ENCODE measurements at regions not wholly inside any gene's neighbourhood (a gene's known extent, or its start where the extent isn't known, plus 50 kb on each side); places are given as distances from the start of the nearest gene placed in this dataset.

GRCh38 chr5:9898319-9898718 is 268.2 kb upstream of the TAS2R1 start:
- H3K4me1 Mint-ChIP-seq = no peaks in the 10 kb centered on the region

GRCh38 chr5:9895302-9895645 is 265.1 kb upstream of the TAS2R1 start:
- Histone ChIP-seq H3K27me3 (replicated peaks in 1 of 4; ENCODE audit: control extremely low read depth in 1 of 4, control insufficient read depth in 3 of 4, insufficient read depth in 4 of 4, low read length in 3 of 4) (no peaks in the 10 kb centered on the region), H3K27ac (ENCODE audit: low read length in 2 of 2) (no peak overlapping the region), H3K9me3 (ENCODE audit: control extremely low read depth in 1 of 3, control insufficient read depth in 2 of 3, insufficient read depth in 1 of 3, low read length in 2 of 3) (peaks cover 0 to 7% (median 0%) of the 10 kb centered on the region in 3 donors), H3K36me3 (replicated peaks in 1 of 2; ENCODE audit: control extremely low read depth in 1 of 2, control insufficient read depth in 1 of 2, extremely low read depth in 1 of 2, insufficient read depth in 2 of 2, low read length in 1 of 2) (no peaks in the 10 kb centered on the region), H3K4me1 (ENCODE audit: control insufficient read depth in 2 of 2, insufficient read depth in 2 of 2, low read length in 2 of 2) (no peaks in the 10 kb centered on the region), H3K9ac (ENCODE audit: low read length) (no peak overlapping the region), H4K20me1 (ENCODE audit: control insufficient read depth, insufficient read depth, low read length, poor library complexity, severe bottlenecking) (no peaks in the 10 kb centered on the region), H3K79me2 (ENCODE audit: control insufficient read depth, insufficient read depth, low read length) (no peaks in the 10 kb centered on the region), H3K4me2 (replicated peaks; ENCODE audit: low read depth, low read length, poor library complexity, severe bottlenecking) (no peak overlapping the region), H3K4me3 (ENCODE audit: control extremely low read depth in 1 of 5, extremely low read depth in 1 of 5, insufficient read depth in 1 of 5, low read depth in 2 of 5, low read length in 4 of 5) (no peak overlapping the region), H2AFZ (ENCODE audit: insufficient read depth, low read depth, low read length, poor library complexity, severe bottlenecking) (no peak overlapping the region)
- H3K9me3 Mint-ChIP-seq (ENCODE audit: insufficient read depth) = no peaks in the 10 kb centered on the region
- no peak overlapping the region for H3K4me3 Mint-ChIP-seq
- ChIA-PET POLR2A (no interaction called here), CTCF (no interaction called here)
- no peak for ATAC-seq (ENCODE audit: low read depth)
- no peak for DNase-seq
- TF ChIP-seq CTCF (IDR thresholded peaks at IDR 0.05) (no peak), EZH2 (IDR thresholded peaks at IDR 0.05; ENCODE audit: borderline replicate concordance, insufficient read depth, low read depth, low read length, poor library complexity, severe bottlenecking) (no peak)
- H3K27me3 Mint-ChIP-seq = no peaks in the 10 kb centered on the region
- no peak overlapping the region for H3K27ac Mint-ChIP-seq
- no peaks in the 10 kb centered on the region for H3K4me1 Mint-ChIP-seq
- intact Hi-C loops (cut with micrococcal nuclease) = no loop called here
- WGBS (ENCODE audit: insufficient coverage) = 63% methylated on average over 4 of the region's 5 CpGs

More at GRCh38 chr5:9898319-9898718, 268.2 kb upstream of the TAS2R1 start:
- no peaks in the 10 kb centered on the region for H3K27me3 Mint-ChIP-seq
- no peak for ATAC-seq (ENCODE audit: low read depth)
- intact Hi-C loops (cut with micrococcal nuclease) = no loop called here
- Histone ChIP-seq H3K4me2 (replicated peaks; ENCODE audit: low read depth, low read length, poor library complexity, severe bottlenecking) (no peak overlapping the region), H3K36me3 (replicated peaks in 1 of 2; ENCODE audit: control extremely low read depth in 1 of 2, control insufficient read depth in 1 of 2, extremely low read depth in 1 of 2, insufficient read depth in 2 of 2, low read length in 1 of 2) (no peaks in the 10 kb centered on the region), H3K9ac (ENCODE audit: low read length) (no peak overlapping the region), H3K27me3 (replicated peaks in 1 of 4; ENCODE audit: control extremely low read depth in 1 of 4, control insufficient read depth in 3 of 4, insufficient read depth in 4 of 4, low read length in 3 of 4) (no peaks in the 10 kb centered on the region), H3K27ac (ENCODE audit: low read length in 2 of 2) (no peak overlapping the region), H2AFZ (ENCODE audit: insufficient read depth, low read depth, low read length, poor library complexity, severe bottlenecking) (no peak overlapping the region), H3K9me3 (ENCODE audit: control extremely low read depth in 1 of 3, control insufficient read depth in 2 of 3, insufficient read depth in 1 of 3, low read length in 2 of 3) (peaks cover 0 to 7% (median 0%) of the 10 kb centered on the region in 3 donors), H3K79me2 (ENCODE audit: control insufficient read depth, insufficient read depth, low read length) (no peaks in the 10 kb centered on the region), H3K4me1 (ENCODE audit: control insufficient read depth in 2 of 2, insufficient read depth in 2 of 2, low read length in 2 of 2) (no peaks in the 10 kb centered on the region), H3K4me3 (ENCODE audit: control extremely low read depth in 1 of 5, extremely low read depth in 1 of 5, insufficient read depth in 1 of 5, low read depth in 2 of 5, low read length in 4 of 5) (no peak overlapping the region), H4K20me1 (ENCODE audit: control insufficient read depth, insufficient read depth, low read length, poor library complexity, severe bottlenecking) (no peaks in the 10 kb centered on the region)
- no peak for TF ChIP-seq EZH2 (IDR thresholded peaks at IDR 0.05; ENCODE audit: borderline replicate concordance, insufficient read depth, low read depth, low read length, poor library complexity, severe bottlenecking)
- no peak for DNase-seq
- no peak overlapping the region for H3K4me3 Mint-ChIP-seq
- H3K27ac Mint-ChIP-seq = no peak overlapping the region
- 52% methylated on average over 4 of the region's 4 CpGs for WGBS (ENCODE audit: insufficient coverage)
- H3K9me3 Mint-ChIP-seq (ENCODE audit: insufficient read depth) = no peaks in the 10 kb centered on the region
- ChIA-PET CTCF (no interaction called here), POLR2A (no interaction called here)

Data from B cell (primary cell).